Activated T-helper 9 cell treated with anti-CD3 and anti-CD28 coated beads, Interleukin-2, amount 50 U/mL, for 16 hours (primary cell): ENCODE measurements at regions not wholly inside any gene's neighbourhood (a gene's known extent, or its start where the extent isn't known, plus 50 kb on each side); places are given as distances from the start of the nearest gene placed in this dataset.

ENCODE experiments used
- DNase-seq: peaks from one replicate; pipeline ENCODE4 v3.0.0-alpha.2; 2020; ENCODE audit warnings: low read depth

GRCh38 chr12:124411953-124412645 lies 117.2 kb downstream of the RFLNA start:
- DNase-seq, result no peak

- DNase-seq, result no peak
Measured at GRCh38 chr12:124411281-124411878, 116.5 kb downstream of the RFLNA start.

- no peak for DNase-seq
Measured at GRCh38 chr12:124410354-124411175, 115.7 kb downstream of the RFLNA start.

DNA sequence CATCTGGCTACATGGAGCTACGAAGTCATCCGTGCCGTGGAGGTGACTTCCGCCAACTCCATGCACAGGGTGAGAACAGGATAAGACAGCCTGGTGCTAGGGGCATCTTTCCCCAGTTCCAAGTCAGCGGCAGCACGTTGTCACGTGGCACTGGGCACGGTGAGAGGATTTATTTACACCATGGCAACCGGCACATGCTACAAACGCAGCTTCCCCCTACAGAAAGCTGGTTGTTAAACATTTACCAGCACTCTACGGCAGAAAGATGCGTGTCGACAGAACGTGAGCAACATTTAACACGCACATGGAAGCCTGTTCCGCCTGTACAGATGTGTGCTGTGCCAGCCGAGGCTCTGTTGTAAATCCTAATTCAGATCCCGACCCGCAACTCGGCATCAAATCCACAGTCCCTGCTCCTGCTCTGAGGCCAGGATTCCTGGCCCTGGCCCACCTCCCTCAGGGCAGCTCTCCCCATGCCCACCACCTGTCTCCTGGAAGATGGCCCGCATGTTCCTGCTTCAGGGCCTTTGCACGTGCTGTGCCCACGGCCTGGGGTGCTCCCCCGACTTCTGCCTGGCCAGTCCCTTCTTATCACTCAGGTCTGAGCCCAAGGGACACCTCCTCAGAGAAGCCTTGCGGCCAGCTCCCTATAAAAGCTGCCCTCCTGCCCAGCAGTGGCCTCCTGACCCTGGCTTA lies 114.1 kb downstream of the RFLNA start:
- DNase-seq, result no peak

GRCh38 chr12:124407074-124407473 lies 112.2 kb downstream of the RFLNA start:
- no peak for DNase-seq

- DNase-seq, result no peak
Measured at GRCh38 chr12:124406043-124406442, 111.2 kb downstream of the RFLNA start.

DNA sequence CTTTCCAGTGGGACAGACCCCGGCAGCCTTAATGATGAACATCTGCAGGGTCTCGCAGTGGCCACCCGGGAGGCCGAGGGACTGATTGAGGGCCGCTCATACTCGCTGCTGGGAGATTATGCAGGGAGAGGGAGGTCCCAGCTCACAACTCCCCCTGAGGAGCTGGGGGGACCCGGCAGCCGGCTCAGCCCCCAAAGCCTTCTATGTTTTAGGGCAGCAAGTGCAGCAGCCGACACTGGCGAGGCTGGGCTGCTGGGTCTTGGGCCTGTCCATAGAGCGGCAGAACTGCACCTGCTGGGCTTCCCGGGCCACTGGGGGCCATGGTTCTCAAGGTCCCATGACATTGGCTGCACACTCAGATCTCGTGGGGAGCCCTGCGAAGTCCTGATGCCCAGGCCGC lies 110.7 kb downstream of the RFLNA start:
- no peak for DNase-seq

- DNase-seq, result no peak
Measured at GRCh38 chr12:124405151-124405550, 110.3 kb downstream of the RFLNA start.

- DNase-seq, result no peak
Measured at GRCh38 chr12:124404162-124404784, 109.4 kb downstream of the RFLNA start.

DNA sequence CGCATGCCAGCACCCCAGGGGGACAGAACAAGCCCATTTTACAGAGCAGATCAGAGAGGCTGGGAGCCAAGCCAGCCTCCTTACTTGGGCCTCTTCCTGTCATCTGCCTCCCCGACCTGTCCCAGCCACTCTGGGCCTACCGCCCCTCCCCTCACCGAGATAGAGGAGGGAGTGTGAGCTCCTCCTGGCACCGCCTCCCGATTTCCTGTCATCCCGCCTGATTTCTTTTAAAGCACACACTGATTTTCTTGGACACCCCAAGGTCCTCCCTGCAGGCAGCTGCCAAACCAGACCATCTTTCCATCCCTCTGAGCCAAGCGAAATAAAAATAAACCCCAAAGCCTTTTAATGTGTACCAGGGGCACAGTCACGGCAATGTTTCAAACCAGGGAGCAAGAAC lies 108.4 kb downstream of the RFLNA start:
- DNase-seq, result no peak

- DNase-seq, result no peak
Measured at GRCh38 chr12:124402248-124403066, 107.6 kb downstream of the RFLNA start.

DNA sequence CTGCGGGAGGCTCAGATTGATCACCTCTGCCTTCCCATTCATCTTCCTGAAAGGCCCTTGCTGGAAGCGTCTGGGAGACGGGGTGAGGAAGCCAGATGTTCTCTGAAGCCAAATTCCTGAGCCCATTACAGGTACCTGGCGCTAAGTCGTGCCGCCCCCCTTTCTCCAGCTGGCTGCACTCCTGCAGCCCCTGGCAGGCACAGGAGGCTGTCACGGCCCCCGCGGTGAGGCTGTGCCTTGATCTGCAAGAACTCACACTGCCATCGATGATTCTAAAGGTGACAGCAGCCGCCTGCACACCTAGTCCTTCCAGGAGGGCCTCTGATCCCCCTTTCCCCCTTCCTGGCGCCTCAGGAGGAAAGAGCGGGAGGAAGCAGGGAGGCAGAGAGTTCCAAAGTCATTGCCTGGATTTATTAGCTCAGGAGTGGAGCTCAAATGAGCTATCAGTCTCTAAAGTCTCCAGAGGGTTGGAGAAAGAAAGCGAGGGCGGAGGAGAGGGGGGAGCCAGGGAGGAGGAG lies 106.9 kb downstream of the RFLNA start:
- DNase-seq, result no peak

DNA sequence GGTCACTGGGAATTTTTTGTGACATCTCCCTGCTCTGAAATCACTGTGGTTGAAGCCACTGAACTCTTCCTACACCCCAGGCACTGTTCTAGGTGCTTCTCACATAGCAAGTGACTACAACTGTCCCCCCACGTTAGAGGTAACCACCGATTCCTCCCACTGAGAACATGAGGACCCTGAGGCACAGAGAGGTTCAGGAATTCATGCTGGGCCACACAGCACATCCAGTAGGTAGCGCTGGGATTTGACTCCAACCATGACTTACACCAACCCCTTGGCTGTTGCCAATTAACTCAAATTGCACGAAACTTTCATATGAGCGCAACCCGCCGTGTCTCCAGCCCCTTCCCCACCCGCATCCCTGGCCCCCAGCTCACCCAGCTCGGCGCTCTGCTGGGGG lies 105.2 kb downstream of the RFLNA start:
- DNase-seq, result no peak

DNA sequence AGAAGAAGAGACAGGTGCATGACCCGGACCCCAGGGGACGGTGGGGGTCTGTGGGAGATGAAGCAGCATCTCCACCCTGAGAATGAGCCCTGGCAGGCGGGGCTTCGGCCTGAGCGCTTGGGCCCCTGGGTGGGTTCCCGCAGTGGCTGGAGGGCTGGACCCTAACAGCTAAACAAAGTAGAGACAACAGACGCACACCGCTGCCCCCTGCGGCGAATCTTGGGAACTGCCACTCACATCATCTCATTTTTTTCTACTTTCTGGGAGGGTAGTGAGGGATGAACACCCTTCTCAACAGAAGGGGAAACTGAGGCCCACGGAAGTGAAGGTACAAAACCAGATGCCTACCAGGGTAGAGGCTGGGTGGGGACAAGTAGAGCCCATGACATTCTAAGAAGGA lies 104.7 kb downstream of the RFLNA start:
- peak; percentile 9 for DNase-seq

DNA sequence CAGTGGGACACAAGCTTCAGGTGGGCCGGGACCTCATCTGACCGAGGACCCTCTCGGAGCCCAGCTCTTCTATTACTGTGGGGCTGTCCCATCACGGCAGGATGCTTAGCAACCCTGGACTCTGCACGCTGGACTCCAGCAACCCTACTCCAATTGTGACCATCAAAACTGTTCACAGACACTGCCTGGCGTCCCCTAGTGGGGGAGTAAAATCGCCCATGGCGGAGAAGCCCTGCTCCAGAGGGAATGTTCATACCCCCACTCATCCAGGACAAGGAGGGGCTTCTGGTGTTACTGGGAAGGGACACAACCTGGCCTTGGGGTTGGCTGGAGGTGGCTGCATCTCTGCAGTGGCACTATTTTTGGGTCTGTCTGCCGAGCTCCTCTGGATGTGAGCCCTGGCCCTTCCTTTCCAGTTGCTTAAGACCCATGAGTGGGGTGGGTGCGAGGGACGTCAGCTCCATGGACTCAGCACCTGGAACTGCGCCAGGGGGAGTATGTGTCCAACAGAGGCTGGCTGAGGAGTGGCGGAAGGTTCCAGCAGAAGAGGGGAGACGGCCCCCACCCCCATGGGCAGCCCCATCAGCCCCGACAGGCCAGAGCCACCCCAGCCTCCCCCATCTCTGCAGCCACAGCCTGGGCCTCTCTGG lies 103.8 kb downstream of the RFLNA start:
- DNase-seq, result no peak

DNA sequence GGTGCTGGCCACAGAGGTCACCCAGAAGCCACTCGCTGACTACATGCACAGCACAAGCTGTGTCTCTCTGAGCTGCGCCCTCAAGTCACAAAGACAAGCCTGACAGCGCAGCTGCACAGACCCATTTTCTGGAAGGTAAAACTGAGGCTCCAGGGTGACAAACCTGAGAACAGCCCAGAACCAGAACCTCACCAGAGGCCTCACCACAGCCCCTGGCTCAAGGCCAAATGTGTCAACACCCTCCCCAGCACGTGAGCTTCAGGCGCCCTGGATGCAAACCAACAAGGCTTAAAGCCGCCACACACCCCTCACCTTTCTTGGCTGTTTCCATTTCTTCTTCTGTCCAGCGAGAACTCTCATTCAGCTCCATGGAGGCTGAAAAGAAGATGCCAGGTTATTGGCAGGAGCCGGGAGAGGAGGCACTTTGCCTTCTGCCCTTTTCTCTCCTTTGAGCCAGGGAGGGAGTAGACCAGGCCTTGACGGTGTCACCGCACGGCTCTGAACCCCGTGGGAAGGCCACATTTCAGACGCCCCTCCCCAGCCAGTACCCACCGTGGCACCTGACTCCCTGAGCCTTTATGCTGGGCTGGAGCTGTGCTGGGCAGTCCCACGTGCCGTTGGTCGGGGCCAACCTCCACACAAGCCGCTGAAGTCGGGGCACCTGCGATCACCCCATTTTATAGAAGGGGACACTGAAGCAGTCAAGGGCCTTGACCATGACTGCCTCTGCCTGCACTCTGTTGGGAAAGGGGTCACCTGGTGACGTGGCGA lies 103.1 kb downstream of the RFLNA start:
- no peak for DNase-seq

DNA sequence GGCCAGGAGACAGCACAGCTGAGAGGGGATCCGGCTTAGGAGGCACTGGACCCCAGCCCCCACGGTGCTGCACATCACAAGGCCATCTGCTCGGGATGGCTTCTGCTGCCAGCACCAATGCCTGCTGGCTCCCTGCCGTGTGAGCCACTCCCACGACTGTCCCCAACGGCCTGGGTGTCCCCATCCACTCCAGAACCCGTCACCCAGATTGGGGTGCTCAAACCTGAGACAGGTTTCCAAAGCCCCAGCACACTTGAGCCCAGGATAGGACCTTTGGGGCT lies 102.4 kb downstream of the RFLNA start:
- DNase-seq, result no peak

GRCh38 chr12:124396544-124397398 lies 101.9 kb downstream of the RFLNA start:
- no peak for DNase-seq

- DNase-seq, result no peak
Measured at GRCh38 chr12:124395986-124396385, 101.1 kb downstream of the RFLNA start.
